Kidney (tissue), 13 donors: ENCODE measurements at regions not wholly inside any gene's neighbourhood (a gene's known extent, or its start where the extent isn't known, plus 50 kb on each side); places are given as distances from the start of the nearest gene placed in this dataset.

Experiments
- DNase-seq, 5 donors: peaks; one replicate each; pipeline ENCODE4 v3.0.0-alpha.2; 2013 to 2020
- FAIRE-seq: peaks from 2 replicates; lab custom pipeline; 2012; peaks lifted over from hg19 to GRCh38; lab: Jason Lieb, UNC
- H3K27ac ChIP-seq, 2 donors: one replicate each; pipeline ENCODE4 v1.7.0; 2013; ENCODE audit warnings: low read depth in 2 of 2, low read length in 2 of 2, inconsistent platforms in 1 of 2
- H3K27me3 ChIP-seq: one replicate; pipeline ENCODE4 v1.7.1; 2013; ENCODE audit warnings: low read length, inconsistent platforms; ENCODE audit not compliant: control insufficient read depth, insufficient read depth
- H3K36me3 ChIP-seq, 3 donors: one replicate each; pipeline versions ENCODE4 v1.7.0 to v1.7.1; 2013; ENCODE audit warnings: low read length in 3 of 3, control low read depth in 1 of 3, inconsistent platforms in 1 of 3; ENCODE audit not compliant: insufficient read depth in 3 of 3, control insufficient read depth in 2 of 3
- H3K4me1 ChIP-seq, 3 donors: one replicate each; pipeline versions ENCODE4 v1.7.0 to v1.7.1; 2013; ENCODE audit warnings: low read length in 3 of 3, inconsistent platforms in 1 of 3, low read depth in 1 of 3; ENCODE audit not compliant: control insufficient read depth in 2 of 3, insufficient read depth in 2 of 3
- H3K4me3 ChIP-seq, 3 donors: one replicate each; pipeline versions ENCODE4 v1.7.0 to v1.8.1; 2013; ENCODE audit warnings: low read length in 3 of 3, control low read depth in 1 of 3, inconsistent platforms in 1 of 3
- H3K9ac ChIP-seq, 3 donors: one replicate each; pipeline versions ENCODE4 v1.7.0 to v1.7.1; 2013; ENCODE audit warnings: low read length in 3 of 3, control low read depth in 1 of 3, inconsistent platforms in 1 of 3
- H3K9me3 ChIP-seq, 3 donors: one replicate each; pipeline versions ENCODE4 v1.7.0 to v1.7.1; 2013; ENCODE audit warnings: low read length in 3 of 3, control low read depth in 1 of 3, inconsistent platforms in 1 of 3; ENCODE audit not compliant: control insufficient read depth in 2 of 3, insufficient read depth in 1 of 3
- CTCF ChIP-seq: IDR thresholded peaks from 3 replicates; pipeline ENCODE4 v1.5.1; 2012; ENCODE audit warnings: mild to moderate bottlenecking, moderate library complexity, borderline replicate concordance; ENCODE audit not compliant: insufficient read depth; ENCODE audit errors: extremely low read depth
- intact Hi-C: fragments of 100-400 bp; cut with DNase I; formaldehyde crosslinking; loops from one replicate; pipeline ENCODE4 v1.11.1; 2022
- donor health status: control.
- donor health status: control.
- donor health status: control.
- donor health status: control.
- donor health status: control.
- donor health status: DM: yes; HTN: yes; CAD: no.
- donor health status: Normal renal cell carcinoma (clear cell type).

DNA sequence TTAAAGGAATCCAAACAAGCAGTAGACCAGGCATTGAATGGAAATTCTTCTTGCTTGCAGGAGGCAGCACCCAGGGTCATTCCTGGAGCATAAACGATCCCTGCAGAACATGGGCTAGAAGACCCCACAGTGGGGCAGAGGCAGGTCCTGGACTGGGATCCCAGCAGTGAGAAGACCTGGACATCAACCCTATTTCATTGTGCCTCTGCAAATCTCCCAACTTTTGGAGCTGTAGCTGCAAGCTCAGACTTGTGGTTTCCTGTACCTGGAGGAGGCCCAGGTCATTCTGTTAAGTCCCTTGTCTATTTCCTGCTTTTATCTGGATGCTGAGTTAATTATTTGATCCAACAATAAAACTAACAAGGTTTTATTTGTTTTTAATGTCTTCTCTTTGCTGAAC is 61.7 kb downstream of the CALM1 start:
- no peak overlapping the region for H3K9ac ChIP-seq
- no peak overlapping the region for H3K4me3 ChIP-seq
- no peaks in the 10 kb centered on the region for H3K36me3 ChIP-seq
- no peak for TF ChIP-seq CTCF
- FAIRE-seq (no peak), DNase-seq (no peak)
- no peak overlapping the region for H3K27ac ChIP-seq
- no peaks in the 10 kb centered on the region for H3K27me3 ChIP-seq
- intact Hi-C loops, result no loop called here
- peaks cover 0 to 9% (median 2%) of the 10 kb centered on the region in 3 donors for H3K4me1 ChIP-seq
- H3K9me3 ChIP-seq, result no peaks in the 10 kb centered on the region

GRCh38 chr14:90460136-90460535 is 63.3 kb downstream of the CALM1 start:
- no peaks in the 10 kb centered on the region for H3K9me3 ChIP-seq
- DNase-seq (no peak), FAIRE-seq (no peak)
- peaks cover 0 to 2% (median 2%) of the 10 kb centered on the region in 3 donors for H3K4me1 ChIP-seq
- H3K36me3 ChIP-seq, result no peaks in the 10 kb centered on the region
- TF ChIP-seq CTCF, result no peak
- H3K27ac ChIP-seq, result no peak overlapping the region
- H3K9ac ChIP-seq, result no peak overlapping the region
- no peaks in the 10 kb centered on the region for H3K27me3 ChIP-seq
- H3K4me3 ChIP-seq, result no peak overlapping the region
- intact Hi-C loops, result no loop called here

DNA sequence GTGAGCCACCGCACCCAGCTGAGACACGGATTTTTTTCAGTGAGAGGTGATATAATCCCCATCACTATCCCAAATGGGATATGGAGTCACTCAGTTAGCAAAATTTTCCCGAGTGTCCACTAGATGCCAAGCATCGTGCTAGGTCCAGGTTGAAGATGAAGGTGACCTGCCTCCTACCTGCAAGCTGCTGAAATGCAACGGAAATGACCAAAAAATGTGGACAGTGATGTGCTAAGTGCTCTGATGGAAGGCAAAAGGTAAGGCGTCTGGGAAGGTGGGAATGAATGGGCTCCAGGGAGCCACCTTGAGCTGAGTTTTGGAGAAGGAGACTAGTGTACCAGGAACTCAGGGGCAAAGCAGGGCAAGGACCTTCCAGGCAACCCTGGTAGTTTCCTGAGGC is 64.6 kb downstream of the CALM1 start:
- H3K4me3 ChIP-seq, result no peak overlapping the region

More for the DNA sequence above, 64.6 kb downstream of the CALM1 start:
- Histone ChIP-seq H3K36me3 (no peaks in the 10 kb centered on the region), H3K27me3 (no peaks in the 10 kb centered on the region), H3K9me3 (no peaks in the 10 kb centered on the region), H3K27ac (no peak overlapping the region), H3K9ac (no peak overlapping the region), H3K4me1 (peaks cover 0 to 2% (median 0%) of the 10 kb centered on the region in 3 donors)
- no peak for TF ChIP-seq CTCF
- DNase-seq, result no peak
- intact Hi-C loops, result no loop called here
- no peak for FAIRE-seq
